ENCODE measurements at regions not wholly inside any gene's neighbourhood (a gene's known extent, or its start where the extent isn't known, plus 50 kb on each side); places are given as distances from the start of the nearest gene placed in this dataset.

- TF ChIP-seq EZH2 (IDR thresholded peaks at IDR 0.05; ENCODE audit: insufficient read depth, poor library complexity, severe bottlenecking), result no peak
- no peak for TF ChIP-seq EZH2phosphoT487 (IDR thresholded peaks at IDR 0.05; ENCODE audit: insufficient read depth, low read depth)
These were observed 523.2 kb downstream of the BUD13 start for GRCh38 chr11:116249561-116249960.

Data from GM23248 (cell line).